H1 (cell line): ENCODE measurements at regions not wholly inside any gene's neighbourhood (a gene's known extent, or its start where the extent isn't known, plus 50 kb on each side); places are given as distances from the start of the nearest gene placed in this dataset.

Experiments
- CBX8 ChIP-seq: fragments of 300-800, 300-1000 bp; sonication (generic); IDR thresholded peaks from 2 replicates; pipeline ENCODE4 v1.7.1; 2016; ENCODE audit warnings: low read depth, low read length, borderline replicate concordance

DNA sequence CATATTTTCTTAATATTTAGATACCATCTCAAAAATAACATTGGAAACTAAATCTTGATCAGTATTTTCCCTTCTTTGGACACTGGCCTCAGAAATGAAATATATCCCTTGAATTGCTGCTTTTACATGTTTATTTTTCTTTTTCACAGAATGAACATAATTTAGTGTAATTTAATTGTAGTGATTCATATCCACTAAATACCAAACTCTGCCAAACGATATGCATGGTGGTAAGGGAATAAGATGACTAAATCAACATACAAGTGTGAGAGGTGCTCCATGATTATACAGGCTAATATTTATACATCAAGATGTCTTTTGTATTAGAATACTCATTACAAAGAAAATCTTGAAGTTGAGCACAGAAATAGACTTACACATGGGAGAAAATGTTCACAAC, 216.8 kb upstream of the PACRGL start (continued):
- no peak for TF ChIP-seq CBX8
- TF ChIP-seq, all 59 proteins: peak for 0
